A549 (cell line): ENCODE measurements at regions not wholly inside any gene's neighbourhood (a gene's known extent, or its start where the extent isn't known, plus 50 kb on each side); places are given as distances from the start of the nearest gene placed in this dataset.

Experiments used
- CEBPB ChIP-seq, 2 experiments: fragments of >200 bp in 1 of 2; sonication (Bioruptor Twin) in 1 of 2; formaldehyde crosslinking in 1 of 2; IDR thresholded peaks; 2 replicates each; pipeline ENCODE4 v1.6.1; 2012 to 2016
- EHMT2 ChIP-seq: fragments of 200-600 bp; sonication (generic); IDR thresholded peaks from 2 replicates; pipeline ENCODE4 v1.6.1; 2016; ENCODE audit warnings: antibody characterized with exemption, low read depth, mild to moderate bottlenecking, moderate library complexity
- KDM5A ChIP-seq: fragments of 200-600 bp; sonication (generic); IDR thresholded peaks from 2 replicates; pipeline ENCODE4 v1.6.1; 2016; ENCODE audit warnings: antibody characterized with exemption, mild to moderate bottlenecking
- MAZ ChIP-seq: fragments of 150-350 bp; IDR thresholded peaks from 2 replicates; pipeline ENCODE4 v1.6.1; 2014; ENCODE audit warnings: antibody characterized with exemption, low read depth, low read length, borderline replicate concordance
- MYC ChIP-seq: IDR thresholded peaks from 2 replicates; pipeline ENCODE4 v1.6.1; 2012; ENCODE audit warnings: mild to moderate bottlenecking, inconsistent platforms, low read length, improper control_type of control experiment, borderline replicate concordance
- POLR2A ChIP-seq: IDR thresholded peaks from 2 replicates; pipeline ENCODE4 v1.6.1; 2012; ENCODE audit warnings: mild to moderate bottlenecking, low read length
- SMC3 ChIP-seq: fragments of >200 bp; sonication (Bioruptor Twin); formaldehyde crosslinking; IDR thresholded peaks from 3 replicates; pipeline ENCODE4 v1.6.1; 2018; ENCODE audit warnings: inconsistent platforms
- TP53 ChIP-seq: fragments of 250-450 bp; sonication (Bioruptor Pico); IDR thresholded peaks from 2 replicates; pipeline ENCODE4 v1.5.0; 2021; ENCODE audit warnings: mild to moderate bottlenecking, moderate library complexity
- TF ChIP-seq, protein P1 (sequence below): fragments of >200 bp; sonication (Bioruptor Twin); formaldehyde crosslinking; IDR thresholded peaks from 3 replicates; pipeline ENCODE4 v1.5.1; 2016
- TF ChIP-seq, protein P2 (sequence below): fragments of 450-650 bp; IDR thresholded peaks from 2 replicates; pipeline ENCODE4 v1.6.1; 2014; ENCODE audit warnings: antibody characterized with exemption
- TF ChIP-seq, protein P3 (sequence below): IDR thresholded peaks from 2 replicates; pipeline ENCODE4 v1.6.1; 2012
- TF ChIP-seq, protein P4 (sequence below): IDR thresholded peaks from 2 replicates; pipeline ENCODE4 v1.6.1; 2012; ENCODE audit warnings: low read depth, borderline replicate concordance
- TF ChIP-seq, protein P5 (sequence below): fragments of 200-600 bp; sonication (generic); IDR thresholded peaks from 2 replicates; pipeline ENCODE4 v1.6.1; 2016; ENCODE audit warnings: antibody characterized with exemption, mild to moderate bottlenecking, moderate library complexity
- TF ChIP-seq, protein P6 (sequence below): fragments of 250-450 bp; sonication (Bioruptor Pico); IDR thresholded peaks from 2 replicates; pipeline ENCODE4 v1.5.0; 2021; ENCODE audit warnings: mild to moderate bottlenecking, moderate library complexity, borderline replicate concordance

DNA sequence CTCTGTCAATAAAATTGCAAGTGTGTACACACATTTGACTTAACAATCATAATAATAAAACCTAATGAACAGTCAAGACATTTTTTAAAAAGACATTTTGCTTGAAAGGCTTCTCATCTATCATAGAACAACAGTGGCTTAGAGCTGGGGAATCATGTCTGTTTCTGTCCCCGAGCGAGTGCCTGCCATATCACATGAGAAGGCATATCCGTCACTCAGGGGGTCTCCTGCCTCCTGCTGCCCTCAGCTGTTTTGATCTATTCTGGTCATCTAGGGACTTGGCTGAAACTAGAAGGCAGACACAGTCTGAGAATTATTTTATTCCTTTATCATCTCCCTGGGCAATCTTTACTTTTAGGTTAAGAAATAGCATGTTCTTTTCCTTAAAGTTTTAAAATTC lies 278.7 kb upstream of the KLF6 start:
- TF ChIP-seq, protein P1, sequence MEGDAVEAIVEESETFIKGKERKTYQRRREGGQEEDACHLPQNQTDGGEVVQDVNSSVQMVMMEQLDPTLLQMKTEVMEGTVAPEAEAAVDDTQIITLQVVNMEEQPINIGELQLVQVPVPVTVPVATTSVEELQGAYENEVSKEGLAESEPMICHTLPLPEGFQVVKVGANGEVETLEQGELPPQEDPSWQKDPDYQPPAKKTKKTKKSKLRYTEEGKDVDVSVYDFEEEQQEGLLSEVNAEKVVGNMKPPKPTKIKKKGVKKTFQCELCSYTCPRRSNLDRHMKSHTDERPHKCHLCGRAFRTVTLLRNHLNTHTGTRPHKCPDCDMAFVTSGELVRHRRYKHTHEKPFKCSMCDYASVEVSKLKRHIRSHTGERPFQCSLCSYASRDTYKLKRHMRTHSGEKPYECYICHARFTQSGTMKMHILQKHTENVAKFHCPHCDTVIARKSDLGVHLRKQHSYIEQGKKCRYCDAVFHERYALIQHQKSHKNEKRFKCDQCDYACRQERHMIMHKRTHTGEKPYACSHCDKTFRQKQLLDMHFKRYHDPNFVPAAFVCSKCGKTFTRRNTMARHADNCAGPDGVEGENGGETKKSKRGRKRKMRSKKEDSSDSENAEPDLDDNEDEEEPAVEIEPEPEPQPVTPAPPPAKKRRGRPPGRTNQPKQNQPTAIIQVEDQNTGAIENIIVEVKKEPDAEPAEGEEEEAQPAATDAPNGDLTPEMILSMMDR: no peak
- no peak for TF ChIP-seq CEBPB (IDR thresholded peaks at IDR 0.05)
- no peak for TF ChIP-seq POLR2A
- TF ChIP-seq, protein P2, sequence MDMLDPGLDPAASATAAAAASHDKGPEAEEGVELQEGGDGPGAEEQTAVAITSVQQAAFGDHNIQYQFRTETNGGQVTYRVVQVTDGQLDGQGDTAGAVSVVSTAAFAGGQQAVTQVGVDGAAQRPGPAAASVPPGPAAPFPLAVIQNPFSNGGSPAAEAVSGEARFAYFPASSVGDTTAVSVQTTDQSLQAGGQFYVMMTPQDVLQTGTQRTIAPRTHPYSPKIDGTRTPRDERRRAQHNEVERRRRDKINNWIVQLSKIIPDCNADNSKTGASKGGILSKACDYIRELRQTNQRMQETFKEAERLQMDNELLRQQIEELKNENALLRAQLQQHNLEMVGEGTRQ: no peak
- no peak for TF ChIP-seq KDM5A
- no peak for TF ChIP-seq TP53 (CRISPR knock-in tag)
- TF ChIP-seq, protein P3, sequence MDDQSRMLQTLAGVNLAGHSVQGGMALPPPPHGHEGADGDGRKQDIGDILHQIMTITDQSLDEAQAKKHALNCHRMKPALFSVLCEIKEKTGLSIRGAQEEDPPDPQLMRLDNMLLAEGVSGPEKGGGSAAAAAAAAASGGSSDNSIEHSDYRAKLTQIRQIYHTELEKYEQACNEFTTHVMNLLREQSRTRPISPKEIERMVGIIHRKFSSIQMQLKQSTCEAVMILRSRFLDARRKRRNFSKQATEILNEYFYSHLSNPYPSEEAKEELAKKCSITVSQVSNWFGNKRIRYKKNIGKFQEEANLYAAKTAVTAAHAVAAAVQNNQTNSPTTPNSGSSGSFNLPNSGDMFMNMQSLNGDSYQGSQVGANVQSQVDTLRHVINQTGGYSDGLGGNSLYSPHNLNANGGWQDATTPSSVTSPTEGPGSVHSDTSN: no peak
- TF ChIP-seq, protein P4, sequence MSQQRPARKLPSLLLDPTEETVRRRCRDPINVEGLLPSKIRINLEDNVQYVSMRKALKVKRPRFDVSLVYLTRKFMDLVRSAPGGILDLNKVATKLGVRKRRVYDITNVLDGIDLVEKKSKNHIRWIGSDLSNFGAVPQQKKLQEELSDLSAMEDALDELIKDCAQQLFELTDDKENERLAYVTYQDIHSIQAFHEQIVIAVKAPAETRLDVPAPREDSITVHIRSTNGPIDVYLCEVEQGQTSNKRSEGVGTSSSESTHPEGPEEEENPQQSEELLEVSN: no peak
- no peak for TF ChIP-seq MYC
- TF ChIP-seq, protein P5, sequence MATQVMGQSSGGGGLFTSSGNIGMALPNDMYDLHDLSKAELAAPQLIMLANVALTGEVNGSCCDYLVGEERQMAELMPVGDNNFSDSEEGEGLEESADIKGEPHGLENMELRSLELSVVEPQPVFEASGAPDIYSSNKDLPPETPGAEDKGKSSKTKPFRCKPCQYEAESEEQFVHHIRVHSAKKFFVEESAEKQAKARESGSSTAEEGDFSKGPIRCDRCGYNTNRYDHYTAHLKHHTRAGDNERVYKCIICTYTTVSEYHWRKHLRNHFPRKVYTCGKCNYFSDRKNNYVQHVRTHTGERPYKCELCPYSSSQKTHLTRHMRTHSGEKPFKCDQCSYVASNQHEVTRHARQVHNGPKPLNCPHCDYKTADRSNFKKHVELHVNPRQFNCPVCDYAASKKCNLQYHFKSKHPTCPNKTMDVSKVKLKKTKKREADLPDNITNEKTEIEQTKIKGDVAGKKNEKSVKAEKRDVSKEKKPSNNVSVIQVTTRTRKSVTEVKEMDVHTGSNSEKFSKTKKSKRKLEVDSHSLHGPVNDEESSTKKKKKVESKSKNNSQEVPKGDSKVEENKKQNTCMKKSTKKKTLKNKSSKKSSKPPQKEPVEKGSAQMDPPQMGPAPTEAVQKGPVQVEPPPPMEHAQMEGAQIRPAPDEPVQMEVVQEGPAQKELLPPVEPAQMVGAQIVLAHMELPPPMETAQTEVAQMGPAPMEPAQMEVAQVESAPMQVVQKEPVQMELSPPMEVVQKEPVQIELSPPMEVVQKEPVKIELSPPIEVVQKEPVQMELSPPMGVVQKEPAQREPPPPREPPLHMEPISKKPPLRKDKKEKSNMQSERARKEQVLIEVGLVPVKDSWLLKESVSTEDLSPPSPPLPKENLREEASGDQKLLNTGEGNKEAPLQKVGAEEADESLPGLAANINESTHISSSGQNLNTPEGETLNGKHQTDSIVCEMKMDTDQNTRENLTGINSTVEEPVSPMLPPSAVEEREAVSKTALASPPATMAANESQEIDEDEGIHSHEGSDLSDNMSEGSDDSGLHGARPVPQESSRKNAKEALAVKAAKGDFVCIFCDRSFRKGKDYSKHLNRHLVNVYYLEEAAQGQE: no peak
- TF ChIP-seq EHMT2: no peak
- no peak for TF ChIP-seq MAZ
- TF ChIP-seq SMC3: no peak
- TF ChIP-seq, protein P6, sequence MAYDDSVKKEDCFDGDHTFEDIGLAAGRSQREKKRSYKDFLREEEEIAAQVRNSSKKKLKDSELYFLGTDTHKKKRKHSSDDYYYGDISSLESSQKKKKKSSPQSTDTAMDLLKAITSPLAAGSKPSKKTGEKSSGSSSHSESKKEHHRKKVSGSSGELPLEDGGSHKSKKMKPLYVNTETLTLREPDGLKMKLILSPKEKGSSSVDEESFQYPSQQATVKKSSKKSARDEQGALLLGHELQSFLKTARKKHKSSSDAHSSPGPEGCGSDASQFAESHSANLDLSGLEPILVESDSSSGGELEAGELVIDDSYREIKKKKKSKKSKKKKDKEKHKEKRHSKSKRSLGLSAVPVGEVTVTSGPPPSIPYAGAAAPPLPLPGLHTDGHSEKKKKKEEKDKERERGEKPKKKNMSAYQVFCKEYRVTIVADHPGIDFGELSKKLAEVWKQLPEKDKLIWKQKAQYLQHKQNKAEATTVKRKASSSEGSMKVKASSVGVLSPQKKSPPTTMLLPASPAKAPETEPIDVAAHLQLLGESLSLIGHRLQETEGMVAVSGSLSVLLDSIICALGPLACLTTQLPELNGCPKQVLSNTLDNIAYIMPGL (CRISPR knock-in tag): no peak
